Mesenchymal stem cell (in vitro differentiated cells and primary cell): ENCODE measurements at regions not wholly inside any gene's neighbourhood (a gene's known extent, or its start where the extent isn't known, plus 50 kb on each side); places are given as distances from the start of the nearest gene placed in this dataset.

Source experiments
- DNase-seq: peaks from one replicate; pipeline ENCODE4 v3.0.0-alpha.2; 2013
- H2AFZ ChIP-seq: one replicate; pipeline ENCODE4 v1.6.1; 2013; ENCODE audit warnings: low read depth, mild to moderate bottlenecking, control low read depth, inconsistent platforms, low read length, moderate library complexity
- H2AK5ac ChIP-seq: 2 replicates; pipeline ENCODE4 v1.6.1; 2013; ENCODE audit warnings: low read length, moderate library complexity, mild to moderate bottlenecking, inconsistent platforms; ENCODE audit not compliant: severe bottlenecking
- H2BK120ac ChIP-seq: one replicate; pipeline ENCODE4 v1.6.1; 2013; ENCODE audit warnings: low read depth, mild to moderate bottlenecking, inconsistent platforms, low read length, moderate library complexity
- H2BK12ac ChIP-seq, 2 experiments: one replicate each; pipeline ENCODE4 v1.6.1; 2013; ENCODE audit warnings: inconsistent platforms in 2 of 2, low read length in 2 of 2, mild to moderate bottlenecking in 2 of 2, moderate library complexity in 2 of 2, control low read depth in 1 of 2
- H2BK15ac ChIP-seq: one replicate; pipeline ENCODE4 v1.6.1; 2013; ENCODE audit warnings: mild to moderate bottlenecking, low read depth, inconsistent platforms; ENCODE audit not compliant: poor library complexity, severe bottlenecking
- H2BK5ac ChIP-seq: 2 replicates; pipeline ENCODE4 v1.6.1; 2013; ENCODE audit warnings: low read depth, mild to moderate bottlenecking, low read length, control low read depth, inconsistent platforms; ENCODE audit not compliant: poor library complexity, severe bottlenecking
- H3K14ac ChIP-seq, 2 experiments: one replicate each; pipeline ENCODE4 v1.6.1; 2013; ENCODE audit warnings: inconsistent platforms in 2 of 2, low read length in 2 of 2, control low read depth in 1 of 2, mild to moderate bottlenecking in 1 of 2, moderate library complexity in 1 of 2
- H3K18ac ChIP-seq, 2 experiments: one replicate each; pipeline ENCODE4 v1.6.1; 2013; ENCODE audit warnings: inconsistent platforms in 2 of 2, low read length in 2 of 2, control low read depth in 1 of 2, low read depth in 1 of 2, mild to moderate bottlenecking in 1 of 2
- H3K23ac ChIP-seq, 2 experiments: one replicate each; pipeline ENCODE4 v1.6.1; 2013; ENCODE audit warnings: inconsistent platforms in 2 of 2, low read length in 2 of 2, mild to moderate bottlenecking in 2 of 2, moderate library complexity in 2 of 2, control low read depth in 1 of 2
- H3K27ac ChIP-seq: 2 replicates; pipeline ENCODE4 v1.5.1; 2013; ENCODE audit warnings: mild to moderate bottlenecking, moderate library complexity, low read length, control low read depth, inconsistent platforms; ENCODE audit not compliant: poor library complexity, severe bottlenecking
- H3K27me3 ChIP-seq, 2 experiments: 2 replicates each; pipeline versions ENCODE4 v1.6.1 to v1.7.0; 2013; ENCODE audit warnings: low read length in 2 of 2, mild to moderate bottlenecking in 2 of 2, moderate library complexity in 2 of 2, control low read depth in 1 of 2, inconsistent platforms in 1 of 2; ENCODE audit not compliant: control insufficient read depth in 1 of 2, insufficient read depth in 1 of 2
- H3K36me3 ChIP-seq, 2 experiments: 2 replicates each; pipeline versions ENCODE4 v1.6.1 to v1.7.0; 2013; ENCODE audit warnings: low read length in 2 of 2, control low read depth in 1 of 2, inconsistent platforms in 1 of 2, low read depth in 1 of 2, mild to moderate bottlenecking in 1 of 2; ENCODE audit not compliant: insufficient read depth in 2 of 2, control insufficient read depth in 1 of 2
- H3K4ac ChIP-seq, 2 experiments: one replicate each; pipeline ENCODE4 v1.6.1; 2013; ENCODE audit warnings: inconsistent platforms in 2 of 2, low read length in 2 of 2, mild to moderate bottlenecking in 2 of 2, moderate library complexity in 2 of 2, control low read depth in 1 of 2, low read depth in 1 of 2
- H3K4me1 ChIP-seq: 2 replicates; pipeline ENCODE4 v1.6.1; 2013; ENCODE audit warnings: low read depth, low read length, control low read depth; ENCODE audit not compliant: control insufficient read depth, insufficient read depth
- H3K4me2 ChIP-seq: 2 replicates; pipeline ENCODE4 v1.6.1; 2013; ENCODE audit warnings: low read length, mild to moderate bottlenecking, inconsistent platforms; ENCODE audit not compliant: poor library complexity, severe bottlenecking
- H3K4me3 ChIP-seq, 2 experiments: 2 replicates each; pipeline versions ENCODE4 v1.5.1 to v1.7.0; 2013; ENCODE audit warnings: low read length in 2 of 2, mild to moderate bottlenecking in 2 of 2, control low read depth in 1 of 2, low read depth in 1 of 2; ENCODE audit not compliant: insufficient read depth in 1 of 2
- H3K79me1 ChIP-seq: replicated peaks from 2 replicates; pipeline ENCODE4 v1.6.1; 2013; ENCODE audit warnings: mild to moderate bottlenecking, control low read depth, low read length, inconsistent platforms; ENCODE audit not compliant: poor library complexity, severe bottlenecking
- H3K9ac ChIP-seq: 2 replicates; pipeline ENCODE4 v1.7.0; 2013; ENCODE audit warnings: mild to moderate bottlenecking, low read length, moderate library complexity
- H3K9me3 ChIP-seq: 2 replicates; pipeline ENCODE4 v1.7.0; 2013; ENCODE audit warnings: mild to moderate bottlenecking, low read length; ENCODE audit not compliant: control insufficient read depth
- H4K8ac ChIP-seq: one replicate; pipeline ENCODE4 v1.6.1; 2013; ENCODE audit warnings: inconsistent platforms, mild to moderate bottlenecking, low read length, moderate library complexity
- H4K91ac ChIP-seq: one replicate; pipeline ENCODE4 v1.6.1; 2013; ENCODE audit warnings: mild to moderate bottlenecking, low read length, inconsistent platforms
- WGBS: methylation state at CpG from one replicate; pipeline ENCODE4 v1.1.7; 2013; ENCODE audit warnings: mixed read lengths; 5-methylcytosine and 5-hydroxymethylcytosine counted together

GRCh38 chr11:92512204-92512569 lies 287.6 kb downstream of the FAT3 start:
- Histone ChIP-seq H2BK12ac (no peak overlapping the region), H2BK120ac (no peak overlapping the region), H3K4me1 (no peaks in the 10 kb centered on the region), H3K23ac (no peak overlapping the region), H3K4ac (no peak overlapping the region), H2BK5ac (no peak overlapping the region), H3K27ac (no peak overlapping the region), H4K91ac (no peak overlapping the region), H3K9ac (no peak overlapping the region), H3K9me3 (no peaks in the 10 kb centered on the region), H3K4me2 (no peak overlapping the region), H4K8ac (no peak overlapping the region), H3K4me3 (no peak overlapping the region), H3K27me3 (no peaks in the 10 kb centered on the region), H3K36me3 (no peaks in the 10 kb centered on the region), H3K14ac (no peak overlapping the region), H2BK15ac (no peak overlapping the region), H2AFZ (no peak overlapping the region), H2AK5ac (no peak overlapping the region), H3K18ac (no peak overlapping the region), H3K79me1 (no peaks in the 10 kb centered on the region)
- DNase-seq: no peak

GRCh38 chr11:92523611-92524010 lies 299.0 kb downstream of the FAT3 start:
- Histone ChIP-seq H2BK12ac (no peak overlapping the region), H3K18ac (no peak overlapping the region), H2BK5ac (no peak overlapping the region), H3K27me3 (no peaks in the 10 kb centered on the region), H2BK120ac (no peak overlapping the region), H4K91ac (no peak overlapping the region), H3K79me1 (no peaks in the 10 kb centered on the region), H3K36me3 (no peaks in the 10 kb centered on the region), H3K9ac (no peak overlapping the region), H3K4ac (no peak overlapping the region), H3K4me1 (no peaks in the 10 kb centered on the region), H2AK5ac (no peak overlapping the region), H3K4me2 (no peak overlapping the region), H3K27ac (no peak overlapping the region), H3K23ac (no peak overlapping the region), H2BK15ac (no peak overlapping the region), H2AFZ (no peak overlapping the region), H4K8ac (no peak overlapping the region), H3K4me3 (no peak overlapping the region), H3K14ac (no peak overlapping the region), H3K9me3 (no peaks in the 10 kb centered on the region)
- WGBS: 53% methylated on average over 2 of the region's 3 CpGs
- no peak for DNase-seq

GRCh38 chr11:92524542-92524941 lies 299.9 kb downstream of the FAT3 start:
- no peak overlapping the region for H3K4ac ChIP-seq
- no peak overlapping the region for H3K4me2 ChIP-seq
- H4K91ac ChIP-seq: no peak overlapping the region
- H3K23ac ChIP-seq: no peak overlapping the region
- H3K36me3 ChIP-seq: no peaks in the 10 kb centered on the region
- no peaks in the 10 kb centered on the region for H3K79me1 ChIP-seq
- no peak overlapping the region for H3K4me3 ChIP-seq
- no peak overlapping the region for H3K18ac ChIP-seq
- H3K14ac ChIP-seq: no peak overlapping the region
- H2BK12ac ChIP-seq: no peak overlapping the region
- H2BK120ac ChIP-seq: no peak overlapping the region
- 82% methylated on average over 5 of the region's 5 CpGs for WGBS
- no peaks in the 10 kb centered on the region for H3K4me1 ChIP-seq
- no peak overlapping the region for H3K9ac ChIP-seq
- DNase-seq: no peak
- no peak overlapping the region for H4K8ac ChIP-seq
- H3K9me3 ChIP-seq: no peaks in the 10 kb centered on the region
- no peak overlapping the region for H2BK15ac ChIP-seq
- no peak overlapping the region for H2AK5ac ChIP-seq
- no peaks in the 10 kb centered on the region for H3K27me3 ChIP-seq
- H2BK5ac ChIP-seq: no peak overlapping the region
- no peak overlapping the region for H2AFZ ChIP-seq
- no peak overlapping the region for H3K27ac ChIP-seq

- Histone ChIP-seq H2AK5ac (no peak overlapping the region), H2AFZ (no peak overlapping the region), H3K9ac (peak overlapping the region; percentile 8), H3K4me2 (no peak overlapping the region), H3K14ac (no peak overlapping the region), H3K9me3 (no peaks in the 10 kb centered on the region), H3K4me3 (peak overlapping the region in 1 of 2 experiments; percentile 28), H3K23ac (no peak overlapping the region), H4K91ac (no peak overlapping the region), H4K8ac (no peak overlapping the region), H2BK15ac (no peak overlapping the region), H3K27me3 (no peaks in the 10 kb centered on the region), H2BK120ac (no peak overlapping the region), H2BK12ac (no peak overlapping the region), H3K4me1 (no peaks in the 10 kb centered on the region), H2BK5ac (no peak overlapping the region), H3K79me1 (no peaks in the 10 kb centered on the region), H3K4ac (no peak overlapping the region), H3K27ac (no peak overlapping the region), H3K36me3 (no peaks in the 10 kb centered on the region), H3K18ac (no peak overlapping the region)
- no peak for DNase-seq
These were observed 302.8 kb downstream of the FAT3 start for GRCh38 chr11:92527467-92527866.
